ENCODE measurements at regions not wholly inside any gene's neighbourhood (a gene's known extent, or its start where the extent isn't known, plus 50 kb on each side); places are given as distances from the start of the nearest gene placed in this dataset.
"Not testable (repeated sequence)": the region's sequence is repeated elsewhere in the genome, so short reads cannot be mapped to it uniquely, and the experiment has no call there.

DNA sequence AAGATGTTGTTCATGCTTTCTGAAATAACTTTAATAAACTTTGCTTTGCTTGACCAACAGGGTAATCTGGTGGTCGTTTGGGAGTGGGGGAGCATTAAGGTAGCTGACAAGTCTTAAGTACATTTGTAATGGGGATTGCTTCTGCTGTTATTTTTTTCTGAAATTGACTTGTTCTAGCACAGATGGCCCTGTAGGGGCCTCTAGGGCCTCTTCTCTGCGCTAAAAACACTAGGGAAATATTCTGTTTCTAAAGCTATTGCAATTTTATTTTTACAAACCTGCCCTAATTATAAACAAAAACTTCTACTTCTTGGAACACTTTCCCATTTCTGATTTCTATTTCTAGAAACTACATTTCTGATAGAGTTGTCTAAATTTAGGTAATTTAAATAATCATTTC is 191.3 kb upstream of the KCNJ3 start:
- no peak for DNase-seq

- no peak for DNase-seq
Measured at GRCh38 chr2:154518872-154519271, 179.6 kb upstream of the KCNJ3 start.

DNA sequence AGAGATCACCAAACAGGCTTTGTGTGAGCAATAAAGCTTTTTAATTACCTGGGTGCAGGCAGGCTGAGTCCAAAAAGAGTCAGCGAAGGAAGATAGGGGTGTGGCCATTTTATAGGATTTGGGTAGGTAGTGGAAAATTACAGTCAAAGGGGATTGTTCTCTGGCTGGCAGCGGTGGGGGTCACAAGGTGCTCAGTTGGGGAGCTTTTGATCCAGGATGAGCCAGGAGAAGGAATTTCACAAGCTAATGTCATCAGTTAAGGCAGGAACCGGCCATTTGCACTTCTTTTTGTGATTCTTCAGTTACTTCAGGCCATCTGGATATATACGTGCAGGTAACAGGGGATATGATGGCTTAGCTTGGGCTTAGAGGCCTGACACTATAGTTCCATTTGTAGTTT is 177.5 kb upstream of the KCNJ3 start:
- not testable (repeated sequence) for DNase-seq

GRCh38 chr2:154526234-154526633 is 172.3 kb upstream of the KCNJ3 start:
- DNase-seq = no peak

DNA sequence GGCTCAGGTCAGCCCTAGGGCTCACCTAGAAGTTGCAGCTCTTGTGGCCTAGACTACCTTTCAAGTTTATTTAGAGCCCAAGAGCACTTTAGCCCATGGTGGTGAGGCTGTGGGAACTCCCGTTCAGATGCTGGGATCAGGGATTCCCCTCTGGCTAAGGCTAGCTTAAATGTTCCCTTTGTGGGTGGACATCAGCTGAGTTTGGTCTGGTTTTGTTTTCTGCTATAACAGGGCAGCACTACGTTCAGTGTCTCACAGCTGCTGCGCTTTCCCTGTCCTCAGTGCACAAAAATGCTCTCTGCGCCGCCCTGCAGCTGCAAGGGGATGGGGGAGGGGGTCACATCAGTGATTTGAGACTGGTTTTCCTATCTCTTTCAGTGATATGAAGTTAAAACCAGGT is 170.5 kb upstream of the KCNJ3 start:
- DNase-seq = no peak

GRCh38 chr2:154532004-154532403 is 166.5 kb upstream of the KCNJ3 start:
- no peak for DNase-seq

DNA sequence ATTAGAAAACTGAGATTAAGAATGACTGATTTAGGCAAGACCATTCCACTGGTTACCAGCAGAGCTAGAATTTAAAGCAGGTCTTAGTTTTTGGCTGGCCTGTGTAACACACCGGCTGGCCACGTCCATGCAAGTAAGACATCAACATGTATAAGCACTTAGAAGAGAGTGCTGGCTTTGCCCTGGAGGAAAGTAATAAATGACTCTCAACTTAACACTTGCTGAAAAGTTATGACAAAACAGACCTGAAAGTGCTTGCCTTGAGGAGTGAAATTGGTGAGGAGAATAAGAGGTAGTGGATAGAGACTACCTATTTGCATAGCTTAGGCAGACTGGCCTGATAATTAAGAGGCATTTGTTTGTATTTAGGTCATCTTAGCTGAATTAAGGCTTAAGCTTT is 165.7 kb upstream of the KCNJ3 start:
- no peak for DNase-seq

GRCh38 chr2:154533300-154533940 is 165.1 kb upstream of the KCNJ3 start:
- DNase-seq = no peak

GRCh38 chr2:154537024-154537423 is 161.5 kb upstream of the KCNJ3 start:
- DNase-seq = no peak

GRCh38 chr2:154537843-154538450 is 160.5 kb upstream of the KCNJ3 start:
- no peak for DNase-seq

GRCh38 chr2:154546341-154546740 is 152.2 kb upstream of the KCNJ3 start:
- DNase-seq = no peak

GRCh38 chr2:154549869-154550268 is 148.6 kb upstream of the KCNJ3 start:
- no peak for DNase-seq

DNA sequence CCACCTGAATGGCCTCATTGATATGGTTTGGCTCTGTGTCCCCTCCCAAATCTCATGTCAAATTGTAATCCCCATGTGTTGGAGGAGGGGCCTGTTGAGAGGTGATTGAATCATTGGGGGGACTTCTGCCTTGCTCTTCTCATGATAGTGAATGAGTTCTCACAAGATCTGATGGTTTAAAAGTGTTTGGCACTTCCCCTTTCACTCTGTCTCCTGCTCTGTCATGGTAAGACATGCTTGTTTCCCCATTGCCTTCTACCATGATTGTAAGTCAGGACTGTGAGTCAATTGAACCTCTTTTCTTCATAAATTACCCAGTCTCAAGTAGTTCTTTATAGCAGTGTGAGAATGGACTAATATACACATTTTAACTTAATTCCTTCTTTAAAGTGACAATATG is 146.8 kb upstream of the KCNJ3 start:
- no peak for DNase-seq

DNA sequence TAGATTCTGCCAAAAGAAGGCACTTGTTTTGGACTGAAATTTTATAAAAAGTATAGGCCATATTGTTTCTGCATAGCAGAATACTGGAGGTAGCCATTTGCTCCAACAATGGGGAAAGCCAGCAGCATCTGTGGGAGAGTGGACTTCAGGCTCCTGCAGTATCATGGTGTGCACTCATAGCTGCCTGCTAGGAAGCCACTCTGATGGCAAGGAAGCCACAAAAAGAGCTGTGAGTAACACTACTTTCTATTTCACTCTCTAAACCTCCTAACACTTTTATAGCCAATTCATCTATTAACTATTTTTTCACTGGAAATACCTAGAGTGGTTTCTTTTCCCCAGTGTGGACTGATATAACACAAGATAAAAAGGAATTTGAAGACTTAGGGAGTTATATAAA is 144.4 kb upstream of the KCNJ3 start:
- no peak for DNase-seq

DNA sequence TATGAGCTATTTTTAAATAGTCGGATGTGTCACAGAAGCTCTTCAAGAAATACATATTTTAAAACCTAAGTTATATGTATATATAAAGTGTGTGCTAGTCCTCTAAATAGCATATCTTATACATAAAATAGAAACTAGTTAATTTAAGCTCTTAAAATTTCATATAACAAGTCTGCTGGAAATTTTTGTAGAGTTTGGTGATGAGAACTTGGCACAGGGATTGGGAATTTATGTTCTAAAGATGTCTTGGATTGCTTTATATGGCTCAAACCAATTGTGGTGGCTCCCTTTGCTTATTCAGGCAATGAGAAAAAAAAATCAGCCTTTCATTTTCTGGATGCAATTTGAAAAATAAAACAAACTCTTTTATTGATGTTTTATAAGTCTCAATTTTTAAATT is 142.8 kb upstream of the KCNJ3 start:
- no peak for DNase-seq

GRCh38 chr2:154556146-154556545 is 142.3 kb upstream of the KCNJ3 start:
- DNase-seq = no peak

DNA sequence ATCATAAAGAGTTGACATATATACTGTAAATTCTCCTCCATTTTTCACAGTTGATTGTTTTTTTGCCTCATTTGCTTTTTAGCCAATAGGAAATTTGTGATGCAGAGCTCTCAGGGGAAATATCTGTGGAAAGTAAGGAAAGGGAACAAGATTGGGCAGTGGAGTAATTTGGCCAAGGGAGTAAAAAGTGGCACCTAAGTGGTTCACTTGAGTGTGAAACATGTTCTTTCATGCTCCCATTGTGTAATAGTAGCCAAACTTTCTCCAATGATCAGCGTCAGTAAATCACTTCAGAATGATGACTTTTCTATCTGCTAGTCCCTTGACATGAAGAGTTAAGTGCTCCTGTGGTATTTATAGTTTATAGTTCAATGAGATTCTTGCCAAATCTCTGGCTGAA is 141.9 kb upstream of the KCNJ3 start:
- no peak for DNase-seq

- no peak for DNase-seq
Measured at GRCh38 chr2:154557906-154558305, 140.6 kb upstream of the KCNJ3 start.

DNA sequence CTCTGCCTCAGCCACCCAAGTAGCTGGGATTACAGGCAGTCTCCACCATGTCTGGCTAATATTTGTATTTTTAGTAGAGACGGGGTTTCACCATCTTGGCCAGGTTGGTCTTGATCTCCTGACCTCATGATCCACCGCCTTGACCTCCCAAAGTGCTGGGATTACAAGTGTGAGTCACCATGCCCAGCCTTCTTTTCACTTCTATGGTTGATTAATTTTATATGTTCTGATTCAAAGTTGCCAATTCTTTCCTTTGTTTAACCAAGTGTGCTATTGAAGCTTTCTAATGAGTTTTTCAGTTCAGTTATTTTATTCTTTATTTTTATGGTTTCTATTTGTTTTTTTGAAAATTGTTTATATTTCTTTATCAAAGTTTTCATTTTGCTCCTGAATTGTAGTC is 133.1 kb upstream of the KCNJ3 start:
- DNase-seq = no peak

DNA sequence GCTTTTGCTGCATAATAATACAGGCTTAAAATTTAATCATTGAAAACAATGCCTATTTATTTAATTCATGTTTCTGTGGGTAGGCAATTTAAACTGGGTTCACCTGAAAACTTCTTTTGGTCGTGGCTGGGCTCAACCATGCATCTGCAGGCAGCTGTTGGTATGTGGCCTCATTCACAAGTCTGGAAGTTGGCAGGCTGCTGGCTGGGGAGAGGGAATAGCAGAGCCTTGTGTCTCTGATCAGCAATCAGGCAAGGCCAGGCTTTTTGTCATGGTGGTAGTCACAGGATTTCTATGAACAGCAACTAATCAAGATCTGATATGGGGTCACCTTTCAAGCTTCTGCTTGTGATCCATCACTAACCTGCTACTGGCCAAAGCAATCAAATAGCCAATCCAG is 130.1 kb upstream of the KCNJ3 start:
- no peak for DNase-seq

GRCh38 chr2:154570501-154570900 is 128.0 kb upstream of the KCNJ3 start:
- DNase-seq = no peak

- not testable (repeated sequence) for DNase-seq
Measured at GRCh38 chr2:154576699-154577098, 121.8 kb upstream of the KCNJ3 start.

- no peak for DNase-seq
Measured at GRCh38 chr2:154577390-154577789, 121.1 kb upstream of the KCNJ3 start.

DNA sequence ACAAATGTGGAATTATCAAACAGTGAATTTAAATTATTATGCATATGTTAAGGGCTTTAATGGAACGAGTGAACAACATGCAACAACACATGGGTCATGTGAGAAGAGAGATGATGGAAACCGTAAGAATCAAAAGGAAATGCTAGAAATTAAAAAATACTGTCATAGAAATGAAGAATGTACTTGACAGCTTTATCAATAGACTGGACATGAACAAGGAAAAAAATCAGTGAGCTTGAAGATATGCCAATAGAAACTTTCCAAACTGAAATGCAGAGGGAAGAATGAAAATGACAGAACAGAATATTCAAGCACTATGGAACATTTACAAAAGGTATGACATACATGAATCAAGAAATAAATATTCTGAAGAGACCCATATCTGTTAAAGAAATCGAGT is 117.7 kb upstream of the KCNJ3 start:
- no peak for DNase-seq

GRCh38 chr2:154582694-154583093 is 115.8 kb upstream of the KCNJ3 start:
- not testable (repeated sequence) for DNase-seq

Measured in NCI-H526 treated with DMSO at 0.1 percent for 48 hours (cell line).